GM12865 (cell line): ENCODE measurements at regions not wholly inside any gene's neighbourhood (a gene's known extent, or its start where the extent isn't known, plus 50 kb on each side); places are given as distances from the start of the nearest gene placed in this dataset.

Source experiments
- DNase-seq: peaks from one replicate; pipeline ENCODE4 v3.0.0; 2010; ENCODE audit warnings: low read depth
- H3K4me3 ChIP-seq: 2 replicates; pipeline ENCODE4 v1.5.1; 2011; ENCODE audit warnings: mild to moderate bottlenecking, low read depth, low read length, control low read depth
- TF ChIP-seq, protein P1 (sequence below): IDR thresholded peaks from 2 replicates; pipeline ENCODE4 v1.5.1; 2011; ENCODE audit warnings: low read length, control low read depth, low read depth, inconsistent platforms; ENCODE audit not compliant: insufficient read depth; ENCODE audit errors: missing control alignments

DNA sequence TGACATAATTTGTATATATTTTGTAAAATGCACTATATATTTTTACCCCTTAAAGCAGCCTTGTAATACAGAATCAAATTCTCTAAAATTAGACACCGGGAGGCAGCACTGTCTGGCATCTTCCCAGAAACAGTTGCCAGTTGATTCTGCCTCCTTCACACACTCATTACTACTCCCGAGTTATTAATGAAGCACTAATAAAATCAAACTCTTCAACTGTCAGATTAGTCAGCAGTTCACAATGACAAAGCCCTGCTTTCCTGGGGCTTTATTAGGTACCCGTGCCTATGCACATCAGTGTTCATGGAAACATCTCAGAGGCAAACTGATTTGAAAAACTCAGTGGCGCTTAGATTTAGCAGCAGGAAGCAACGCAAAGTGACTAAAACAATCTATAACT, 103.5 kb upstream of the VEGFC start:
- H3K4me3 ChIP-seq, result no peak overlapping the region
- TF ChIP-seq, protein P1, sequence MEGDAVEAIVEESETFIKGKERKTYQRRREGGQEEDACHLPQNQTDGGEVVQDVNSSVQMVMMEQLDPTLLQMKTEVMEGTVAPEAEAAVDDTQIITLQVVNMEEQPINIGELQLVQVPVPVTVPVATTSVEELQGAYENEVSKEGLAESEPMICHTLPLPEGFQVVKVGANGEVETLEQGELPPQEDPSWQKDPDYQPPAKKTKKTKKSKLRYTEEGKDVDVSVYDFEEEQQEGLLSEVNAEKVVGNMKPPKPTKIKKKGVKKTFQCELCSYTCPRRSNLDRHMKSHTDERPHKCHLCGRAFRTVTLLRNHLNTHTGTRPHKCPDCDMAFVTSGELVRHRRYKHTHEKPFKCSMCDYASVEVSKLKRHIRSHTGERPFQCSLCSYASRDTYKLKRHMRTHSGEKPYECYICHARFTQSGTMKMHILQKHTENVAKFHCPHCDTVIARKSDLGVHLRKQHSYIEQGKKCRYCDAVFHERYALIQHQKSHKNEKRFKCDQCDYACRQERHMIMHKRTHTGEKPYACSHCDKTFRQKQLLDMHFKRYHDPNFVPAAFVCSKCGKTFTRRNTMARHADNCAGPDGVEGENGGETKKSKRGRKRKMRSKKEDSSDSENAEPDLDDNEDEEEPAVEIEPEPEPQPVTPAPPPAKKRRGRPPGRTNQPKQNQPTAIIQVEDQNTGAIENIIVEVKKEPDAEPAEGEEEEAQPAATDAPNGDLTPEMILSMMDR, result no peak
- no peak for DNase-seq

DNA sequence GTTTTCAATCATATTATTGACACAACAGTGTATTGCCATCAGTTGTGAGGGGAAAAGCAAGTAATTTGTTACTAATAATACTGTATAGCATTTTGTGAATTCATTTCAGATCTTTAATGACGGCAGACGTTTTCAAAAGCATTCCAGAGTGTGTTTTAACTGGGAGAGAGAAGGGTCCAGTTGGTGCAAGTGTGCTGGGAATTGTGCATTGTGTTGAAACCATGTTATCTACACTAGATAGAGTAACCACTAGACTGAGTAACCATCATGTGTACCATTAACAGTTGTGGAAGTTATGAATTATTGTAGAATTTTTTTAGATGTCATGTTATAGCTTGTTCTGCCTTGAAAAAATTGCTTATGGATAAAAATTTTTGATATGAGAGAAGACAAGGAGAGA, 104.5 kb upstream of the VEGFC start:
- DNase-seq, result no peak
- TF ChIP-seq, protein P1, result no peak
- no peak overlapping the region for H3K4me3 ChIP-seq

DNA sequence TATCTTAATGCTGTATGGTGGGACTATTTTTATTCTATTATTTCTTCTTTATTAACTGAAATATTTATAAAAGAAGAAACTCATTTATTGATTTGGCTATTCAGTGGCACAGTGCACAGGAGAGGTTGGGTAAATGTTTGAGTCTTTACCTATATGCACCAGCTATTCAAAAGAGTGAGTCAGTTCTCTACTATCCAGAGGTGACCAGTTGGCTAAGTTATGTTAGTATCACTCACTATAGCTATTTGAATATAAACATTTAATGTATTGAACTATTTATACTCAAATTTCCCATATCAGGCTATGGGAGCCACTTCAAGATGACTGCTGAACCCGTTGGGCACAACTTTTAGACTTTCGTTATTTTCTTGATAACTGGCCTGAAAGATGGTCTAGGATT, 106.1 kb upstream of the VEGFC start:
- no peak overlapping the region for H3K4me3 ChIP-seq
- TF ChIP-seq, protein P1, result no peak
- no peak for DNase-seq

DNA sequence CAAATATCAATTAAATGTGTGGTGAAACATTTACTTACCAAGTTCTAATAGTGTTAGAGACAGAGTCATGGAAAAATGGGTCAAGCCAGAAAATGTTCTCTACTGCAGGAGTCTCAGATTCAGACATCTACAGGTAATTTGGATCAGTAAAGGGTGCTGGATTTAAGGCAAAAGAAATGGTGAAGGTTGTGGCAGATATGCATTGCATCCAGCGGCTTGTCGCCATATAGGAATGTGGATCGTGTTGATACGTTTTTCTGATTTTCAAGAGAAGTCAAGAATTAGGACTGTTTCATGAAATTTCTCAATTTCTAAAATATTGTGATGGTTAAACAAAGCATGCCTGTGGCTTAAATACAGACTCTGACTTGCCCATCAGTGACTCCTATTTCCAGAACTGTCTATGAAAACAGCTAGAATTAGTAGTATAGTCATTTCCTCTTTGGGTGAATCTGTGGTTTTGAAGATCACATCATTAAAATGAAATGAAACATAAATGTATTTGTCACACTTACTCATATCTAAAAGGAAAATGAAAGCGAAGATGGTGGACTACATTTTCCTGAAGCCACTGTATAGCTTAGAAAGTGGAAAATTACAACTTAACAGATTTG, 110.1 kb upstream of the VEGFC start:
- DNase-seq, result peak; percentile 54
- TF ChIP-seq, protein P1, result no peak
- no peak overlapping the region for H3K4me3 ChIP-seq

DNA sequence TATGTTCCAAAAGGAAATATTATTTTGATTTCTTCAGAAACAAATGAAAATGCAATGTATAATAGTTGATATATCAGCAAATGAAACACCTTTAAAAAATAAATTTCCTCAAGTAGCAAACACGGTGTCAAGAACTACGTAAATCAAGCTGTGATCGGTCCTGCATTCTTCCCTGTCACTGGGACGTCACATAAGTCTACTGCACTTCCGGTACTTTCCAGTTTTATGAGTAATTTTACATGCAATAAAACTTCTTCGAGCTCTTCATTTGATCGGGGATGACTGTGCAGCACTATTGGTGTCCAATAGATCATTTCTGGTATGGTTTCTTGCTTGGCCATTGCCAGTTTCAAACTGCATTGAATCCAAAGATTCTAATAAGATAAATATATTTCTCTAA, 114.0 kb upstream of the VEGFC start:
- TF ChIP-seq, protein P1, result no peak
- no peak for DNase-seq
- no peak overlapping the region for H3K4me3 ChIP-seq

DNA sequence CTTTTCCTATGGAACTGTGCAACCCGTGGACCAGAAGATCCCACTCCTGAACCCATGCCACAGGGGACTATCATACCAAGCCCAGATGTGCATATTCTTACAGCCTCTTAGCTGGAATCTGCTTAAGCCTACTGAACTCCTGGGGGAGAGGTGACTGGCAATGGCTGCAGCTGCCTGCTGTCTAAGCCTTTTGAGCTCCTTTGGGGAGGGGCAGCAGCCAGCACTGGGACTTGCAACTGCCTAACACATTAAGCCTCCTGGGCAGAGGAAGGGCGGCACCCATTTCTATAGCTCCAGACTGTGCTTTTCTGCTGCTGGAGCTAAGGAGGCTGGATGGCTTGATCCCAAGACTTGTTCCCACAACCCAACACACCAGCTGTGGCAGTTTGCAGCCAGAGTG, 117.9 kb upstream of the VEGFC start:
- no peak for DNase-seq
- TF ChIP-seq, protein P1, result no peak
- no peak overlapping the region for H3K4me3 ChIP-seq

DNA sequence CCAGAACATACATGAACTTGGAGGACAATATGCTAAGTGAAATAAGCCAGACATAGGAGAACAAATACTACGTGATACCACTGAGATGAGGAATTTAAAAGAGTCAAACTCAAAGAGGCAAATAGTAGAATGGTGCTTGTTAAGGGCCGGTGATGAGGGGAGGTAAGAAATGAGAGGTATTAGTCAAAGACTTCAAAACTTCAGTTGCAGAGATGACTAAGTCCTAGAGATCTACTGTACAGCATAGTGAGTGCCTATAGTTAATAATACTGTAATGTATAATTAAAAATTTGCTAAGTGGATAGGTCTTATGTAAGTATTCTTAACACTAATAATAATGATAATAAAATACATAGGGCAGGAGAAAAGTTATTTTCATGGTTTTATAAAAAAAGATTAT, 126.9 kb upstream of the VEGFC start:
- no peak overlapping the region for H3K4me3 ChIP-seq
- DNase-seq, result no peak
- TF ChIP-seq, protein P1, result no peak
